SKM-1 (cell line): ENCODE measurements at regions not wholly inside any gene's neighbourhood (a gene's known extent, or its start where the extent isn't known, plus 50 kb on each side); places are given as distances from the start of the nearest gene placed in this dataset.
"Not testable (repeated sequence)": the region's sequence is repeated elsewhere in the genome, so short reads cannot be mapped to it uniquely, and the experiment has no call there.

Source experiments
- DNase-seq: peaks from one replicate; lab custom pipeline; 2025; ENCODE audit not compliant: unreplicated experiment; lab: John Stamatoyannopoulos, UW

GRCh38 chr2:138066139-138066806 is 102.0 kb downstream of the HNMT start:
- no peak for DNase-seq

GRCh38 chr2:138066841-138067240 is 102.6 kb downstream of the HNMT start:
- DNase-seq: no peak

GRCh38 chr2:138068669-138069068 is 104.4 kb downstream of the HNMT start:
- DNase-seq: not testable (repeated sequence)

GRCh38 chr2:138071042-138071719 is 106.9 kb downstream of the HNMT start:
- not testable (repeated sequence) for DNase-seq

GRCh38 chr2:138071720-138072719 is 107.7 kb downstream of the HNMT start:
- DNase-seq: no peak

GRCh38 chr2:138078153-138078552 is 113.9 kb downstream of the HNMT start:
- no peak for DNase-seq

- DNase-seq: no peak
Measured at GRCh38 chr2:138079976-138080375, 115.7 kb downstream of the HNMT start.

- DNase-seq: no peak
Measured at GRCh38 chr2:138081225-138082073, 117.2 kb downstream of the HNMT start.

GRCh38 chr2:138084206-138084605 is 119.9 kb downstream of the HNMT start:
- no peak for DNase-seq

- DNase-seq: not testable (repeated sequence)
Measured at GRCh38 chr2:138085441-138085840, 121.2 kb downstream of the HNMT start.

GRCh38 chr2:138086576-138086975 is 122.3 kb downstream of the HNMT start:
- no peak for DNase-seq

- DNase-seq: no peak
Measured at GRCh38 chr2:138087751-138088593, 123.7 kb downstream of the HNMT start.

GRCh38 chr2:138090330-138090729 is 126.1 kb downstream of the HNMT start:
- DNase-seq: peak; percentile 31

GRCh38 chr2:138093455-138093854 is 129.2 kb downstream of the HNMT start:
- no peak for DNase-seq

- no peak for DNase-seq
Measured at GRCh38 chr2:138094031-138094430, 129.8 kb downstream of the HNMT start.

- DNase-seq: no peak
Measured at GRCh38 chr2:138095336-138095735, 131.1 kb downstream of the HNMT start.

GRCh38 chr2:138099288-138099687 is 135.0 kb downstream of the HNMT start:
- DNase-seq: not testable (repeated sequence)

- no peak for DNase-seq
Measured at GRCh38 chr2:138101718-138102117, 137.4 kb downstream of the HNMT start.

- DNase-seq: no peak
Measured at GRCh38 chr2:138102664-138103063, 138.4 kb downstream of the HNMT start.

GRCh38 chr2:138103156-138103555 is 138.9 kb downstream of the HNMT start:
- no peak for DNase-seq
